GM10266 (cell line): ENCODE measurements at regions not wholly inside any gene's neighbourhood (a gene's known extent, or its start where the extent isn't known, plus 50 kb on each side); places are given as distances from the start of the nearest gene placed in this dataset.

Experiments used
- DNase-seq: peaks from one replicate; pipeline ENCODE4 v3.0.0; 2012; ENCODE audit errors: extremely low spot score
- TF ChIP-seq, protein P1 (sequence below): IDR thresholded peaks from 2 replicates; pipeline ENCODE4 v1.5.1; 2012; ENCODE audit warnings: mild to moderate bottlenecking, low read depth; ENCODE audit not compliant: control insufficient read depth, insufficient read depth; ENCODE audit errors: missing control alignments

DNA sequence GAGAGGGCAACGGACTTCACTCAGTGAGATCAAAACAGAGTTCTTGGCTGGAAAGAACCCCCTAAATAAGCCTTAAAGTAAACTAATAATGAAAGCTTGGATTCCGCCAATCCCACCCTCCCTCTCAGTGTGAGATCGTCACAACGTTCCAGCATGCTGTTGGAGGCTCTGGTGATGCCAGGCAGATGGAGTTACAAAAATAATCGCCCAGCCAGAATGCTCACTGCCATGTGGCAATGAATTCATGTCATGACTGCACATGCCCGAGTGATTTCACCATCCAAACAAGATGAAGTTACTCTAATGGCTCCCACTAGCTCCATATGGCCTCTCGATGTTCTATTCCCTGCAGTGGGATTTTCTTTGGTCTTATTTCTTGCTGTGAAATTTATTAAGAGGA lies 248.0 kb downstream of the SPATA18 start:
- DNase-seq: no peak
- TF ChIP-seq, protein P1, sequence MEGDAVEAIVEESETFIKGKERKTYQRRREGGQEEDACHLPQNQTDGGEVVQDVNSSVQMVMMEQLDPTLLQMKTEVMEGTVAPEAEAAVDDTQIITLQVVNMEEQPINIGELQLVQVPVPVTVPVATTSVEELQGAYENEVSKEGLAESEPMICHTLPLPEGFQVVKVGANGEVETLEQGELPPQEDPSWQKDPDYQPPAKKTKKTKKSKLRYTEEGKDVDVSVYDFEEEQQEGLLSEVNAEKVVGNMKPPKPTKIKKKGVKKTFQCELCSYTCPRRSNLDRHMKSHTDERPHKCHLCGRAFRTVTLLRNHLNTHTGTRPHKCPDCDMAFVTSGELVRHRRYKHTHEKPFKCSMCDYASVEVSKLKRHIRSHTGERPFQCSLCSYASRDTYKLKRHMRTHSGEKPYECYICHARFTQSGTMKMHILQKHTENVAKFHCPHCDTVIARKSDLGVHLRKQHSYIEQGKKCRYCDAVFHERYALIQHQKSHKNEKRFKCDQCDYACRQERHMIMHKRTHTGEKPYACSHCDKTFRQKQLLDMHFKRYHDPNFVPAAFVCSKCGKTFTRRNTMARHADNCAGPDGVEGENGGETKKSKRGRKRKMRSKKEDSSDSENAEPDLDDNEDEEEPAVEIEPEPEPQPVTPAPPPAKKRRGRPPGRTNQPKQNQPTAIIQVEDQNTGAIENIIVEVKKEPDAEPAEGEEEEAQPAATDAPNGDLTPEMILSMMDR: no peak

- no peak for DNase-seq
- TF ChIP-seq, protein P1: no peak
These were observed 260.5 kb downstream of the SPATA18 start for GRCh38 chr4:52311464-52312125.

DNA sequence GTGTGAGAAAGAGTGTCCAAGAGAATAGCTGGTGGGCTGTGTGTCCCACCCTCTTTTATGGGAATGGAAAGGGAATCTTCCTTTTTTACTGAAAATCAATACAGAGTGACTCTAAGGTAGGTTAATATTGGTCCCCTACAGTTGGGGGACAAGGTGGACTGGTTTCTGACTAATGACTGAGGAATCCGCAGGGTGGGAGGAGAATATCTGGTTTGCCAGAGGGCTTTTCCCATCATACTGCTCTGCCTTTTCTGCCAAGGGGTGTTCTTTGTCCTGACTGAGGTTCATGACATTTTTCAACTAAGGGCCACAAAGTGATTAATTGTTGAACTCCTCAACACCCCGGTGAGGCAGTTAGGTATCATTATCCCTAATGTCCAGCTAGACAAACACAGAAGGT lies 261.6 kb downstream of the SPATA18 start:
- TF ChIP-seq, protein P1: no peak
- no peak for DNase-seq

GRCh38 chr4:52317361-52317879 lies 266.3 kb downstream of the SPATA18 start:
- TF ChIP-seq, protein P1: no peak
- no peak for DNase-seq

DNA sequence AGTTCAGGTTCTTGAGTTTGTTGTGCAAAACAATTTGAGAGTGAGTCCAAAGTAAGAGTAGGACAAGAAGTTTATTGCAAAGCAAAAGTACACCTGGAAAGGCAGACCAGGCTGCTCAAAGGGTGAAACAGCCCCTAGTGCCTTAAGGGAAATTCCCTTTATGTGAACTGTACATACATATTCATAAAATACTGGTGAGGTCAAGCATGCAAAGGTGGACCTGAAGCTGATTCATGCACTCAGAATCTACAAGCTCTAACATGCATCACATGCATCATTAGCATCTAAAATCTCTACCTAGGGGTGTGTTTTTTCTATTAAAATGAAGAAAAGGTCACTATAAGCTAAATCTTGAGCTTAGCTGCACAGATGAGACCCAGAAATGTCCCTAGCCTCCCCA lies 266.9 kb downstream of the SPATA18 start:
- TF ChIP-seq, protein P1: no peak
- DNase-seq: no peak

DNA sequence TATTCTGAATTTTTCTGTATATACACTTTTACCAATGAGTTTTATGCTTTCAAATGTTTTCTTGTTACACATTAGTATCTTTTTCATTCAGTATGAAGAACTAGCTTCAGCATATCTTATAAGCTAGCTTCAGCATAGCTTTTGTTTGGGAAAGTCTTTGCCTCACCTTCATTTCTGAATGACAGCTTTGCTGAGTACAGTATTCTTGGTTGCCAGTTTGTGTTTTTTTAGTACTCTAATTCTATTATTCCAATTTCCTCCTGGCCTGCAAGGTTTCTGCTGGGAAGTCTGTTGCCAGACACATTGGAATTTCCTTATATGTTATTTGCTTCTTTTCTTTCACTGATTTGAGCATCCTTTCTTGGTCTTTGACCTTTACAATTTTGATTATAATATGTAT lies 278.8 kb downstream of the SPATA18 start:
- DNase-seq: no peak
- TF ChIP-seq, protein P1: no peak

DNA sequence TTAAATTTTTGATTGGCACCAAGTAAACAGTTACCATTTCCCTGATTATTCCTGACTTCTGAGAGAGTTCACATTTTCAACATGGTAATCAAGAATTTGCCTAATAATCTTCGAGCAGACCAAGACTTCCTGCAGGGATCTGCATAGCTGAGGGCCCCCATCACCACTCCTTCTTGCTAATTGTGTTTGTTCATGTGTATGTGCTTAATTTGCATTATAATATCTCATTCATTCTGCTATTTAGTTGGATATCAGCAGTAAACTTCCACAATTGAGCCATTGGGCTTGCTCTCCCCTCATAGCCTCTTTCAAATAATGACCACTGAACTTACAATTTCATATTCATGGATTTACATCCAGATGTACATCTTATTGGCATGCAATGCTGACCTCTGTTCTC lies 292.5 kb downstream of the SPATA18 start:
- TF ChIP-seq, protein P1: no peak
- DNase-seq: no peak
